GM12878 (cell line): ENCODE measurements at regions not wholly inside any gene's neighbourhood (a gene's known extent, or its start where the extent isn't known, plus 50 kb on each side); places are given as distances from the start of the nearest gene placed in this dataset.

Experiments used
- ATAC-seq: fragments of 200-7000 bp; cut with Tn5 transposase; 3 replicates; pipeline ENCODE4 v1.9.1; 2020; ENCODE audit warnings: mild to moderate bottlenecking, moderate library complexity
- BruUV-seq: library from RNA; stranded (reverse); fragments of 400-500 nt; replicated peaks from 2 replicates; lab custom pipeline; 2021; lab: Mats Ljungman, UMichigan
- CTCF ChIA-PET: fragments of 300-600 bp; sonication (Branson Sonifier 250); formaldehyde crosslinking; extraction: SDS; loops from one replicate; lab custom pipeline; 2021; ENCODE audit warnings: inconsistent platforms; lab: Yijun Ruan, JAX
- POLR2A ChIA-PET: fragments of 350-600 bp; formaldehyde crosslinking; extraction: SDS; loops from one replicate; lab custom pipeline; 2021; ENCODE audit warnings: inconsistent platforms; lab: Charles Lee
- RAD21 ChIA-PET: fragments of 300-600 bp; sonication (Branson Sonifier 250); formaldehyde crosslinking; loops from one replicate; lab custom pipeline; 2023; ENCODE audit warnings: antibody characterized with exemption; ENCODE audit not compliant: unreplicated experiment; lab: Charles Lee
- SMC1A ChIA-PET: fragments of 300-600 bp; sonication (Branson Sonifier 250); formaldehyde crosslinking; loops from one replicate; lab custom pipeline; 2023; ENCODE audit not compliant: unreplicated experiment, uncharacterized antibody; lab: Charles Lee
- DNase-seq: peaks from one replicate; pipeline ENCODE4 v3.0.0-alpha.2; 2011; ENCODE audit warnings: low read depth, low spot score
- FAIRE-seq: peaks from 3 replicates; lab custom pipeline; 2011; peaks lifted over from hg19 to GRCh38; lab: Jason Lieb, UNC
- H2AFZ ChIP-seq: 2 replicates; pipeline ENCODE4 v1.6.0; 2011; ENCODE audit warnings: low read depth, low read length, control low read depth; ENCODE audit not compliant: control insufficient read depth
- H3K27ac ChIP-seq: 2 replicates; pipeline ENCODE4 v1.5.1; 2011; ENCODE audit warnings: control low read depth; ENCODE audit not compliant: control insufficient read depth, insufficient read depth
- H3K27me3 ChIP-seq, 2 experiments: replicated peaks in 1 of 2; 2 replicates each; pipeline versions ENCODE4 v1.6.0 to v1.6.1; 2011; ENCODE audit warnings: low read length in 1 of 2; ENCODE audit not compliant: control insufficient read depth in 2 of 2, insufficient read depth in 2 of 2
- H3K36me3 ChIP-seq, 2 experiments: 2 replicates each; pipeline ENCODE4 v1.5.1; 2011; ENCODE audit warnings: low read length in 1 of 2; ENCODE audit not compliant: control insufficient read depth in 2 of 2, insufficient read depth in 2 of 2
- H3K4me1 ChIP-seq: 2 replicates; pipeline ENCODE4 v1.6.1; 2011; ENCODE audit warnings: mild to moderate bottlenecking, low read length, moderate library complexity, mixed read lengths; ENCODE audit not compliant: control insufficient read depth, insufficient read depth
- H3K4me2 ChIP-seq: 2 replicates; pipeline ENCODE4 v1.6.0; 2011; ENCODE audit warnings: control low read depth; ENCODE audit not compliant: control insufficient read depth, insufficient read depth
- H3K4me3 ChIP-seq: fragments of 200-600 bp; sonication (generic); 2 replicates; pipeline ENCODE4 v1.5.1; 2016
- H3K79me2 ChIP-seq: 2 replicates; pipeline ENCODE4 v1.6.0; 2011; ENCODE audit warnings: low read length; ENCODE audit not compliant: control insufficient read depth, insufficient read depth
- H3K9ac ChIP-seq: 2 replicates; pipeline ENCODE4 v1.8.0; 2011; ENCODE audit warnings: low read length, control low read depth, mixed read lengths; ENCODE audit not compliant: control insufficient read depth, insufficient read depth
- H3K9me3 ChIP-seq: replicated peaks from 3 replicates; pipeline ENCODE4 v1.5.1; 2011; ENCODE audit warnings: mild to moderate bottlenecking, low read length; ENCODE audit not compliant: control insufficient read depth, insufficient read depth
- H4K20me1 ChIP-seq: 2 replicates; pipeline ENCODE4 v1.6.0; 2011; ENCODE audit not compliant: control insufficient read depth, insufficient read depth
- EP300 ChIP-seq, 2 experiments: fragments of 150-350 bp in 1 of 2; IDR thresholded peaks; 2 replicates each; pipeline ENCODE4 v1.6.1; 2011 to 2012; ENCODE audit warnings: low read depth in 2 of 2, low read length in 2 of 2, borderline replicate concordance in 1 of 2, improper control_type of control experiment in 1 of 2, inconsistent platforms in 1 of 2; ENCODE audit not compliant: control insufficient read depth in 1 of 2
- HDGF ChIP-seq: fragments of 450-650 bp; IDR thresholded peaks from 2 replicates; pipeline ENCODE4 v1.6.1; 2016; ENCODE audit warnings: antibody characterized with exemption
- NR2F1 ChIP-seq: fragments of 450-650 bp; conservative IDR thresholded peaks from 2 replicates; pipeline ENCODE4 v1.6.1; 2017; ENCODE audit warnings: mild to moderate bottlenecking
- TBL1XR1 ChIP-seq: IDR thresholded peaks from 2 replicates; pipeline ENCODE4 v1.6.1; 2012; ENCODE audit warnings: low read depth, low read length, improper control_type of control experiment
- WRNIP1 ChIP-seq: IDR thresholded peaks from 2 replicates; pipeline ENCODE4 v1.6.1; 2011; ENCODE audit warnings: low read depth, low read length, improper control_type of control experiment, borderline replicate concordance
- ZBTB4 ChIP-seq: fragments of 450-650 bp; formaldehyde crosslinking; IDR thresholded peaks from 2 replicates; pipeline ENCODE4 v1.4.0; 2022; ENCODE audit warnings: mild to moderate bottlenecking, moderate library complexity
- WGBS: methylation state at CpG from one replicate; pipeline ENCODE4 v1.1.6; 2016; ENCODE audit warnings: low lambda C conversion rate; ENCODE audit not compliant: insufficient replicate concordance, insufficient coverage; ENCODE audit errors: missing lambda C conversion rate; 5-methylcytosine and 5-hydroxymethylcytosine counted together
- in situ Hi-C: fragments of 300-500 bp; cut with MboI; formaldehyde crosslinking; loops from 9 replicates; pipeline ENCODE4 v1.14.3; 2018; ENCODE audit warnings: mixed read lengths
- intact Hi-C: fragments of 100-400 bp; cut with micrococcal nuclease; formaldehyde crosslinking; loops from one replicate; pipeline ENCODE4 v1.14.2; 2022; ENCODE audit not compliant: unreplicated experiment
- TF ChIP-seq, protein P1 (sequence below): IDR thresholded peaks from 2 replicates; pipeline ENCODE4 v1.6.1; 2011; ENCODE audit warnings: borderline replicate concordance, low read depth, mild to moderate bottlenecking, moderate library complexity, low read length; ENCODE audit not compliant: insufficient read depth, poor library complexity, severe bottlenecking

DNA sequence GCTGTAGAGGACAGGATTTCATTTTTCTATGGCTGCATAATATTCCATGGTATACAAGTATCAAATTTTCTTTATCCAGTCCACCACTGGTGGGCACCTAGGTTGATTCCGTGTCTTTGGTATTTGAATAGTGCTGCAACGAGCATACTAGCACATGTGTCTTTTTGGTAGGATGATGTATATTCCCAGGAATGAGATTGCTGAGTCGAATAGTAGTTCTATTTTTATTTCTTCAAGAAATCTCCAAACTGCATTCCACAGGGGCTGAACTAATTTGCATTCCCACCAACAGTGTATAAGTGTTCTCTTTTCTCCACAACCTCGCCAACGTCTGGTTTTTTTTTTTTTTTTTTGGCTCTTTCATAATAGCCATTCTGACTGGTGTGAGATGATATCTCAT lies 550.0 kb downstream of the REEP3 start:
- no peak overlapping the region for H3K4me3 ChIP-seq
- ChIA-PET SMC1A (no interaction called here), POLR2A (interaction anchor here (0.7 kb wide), 1 partner anchor 200 kb away, joined by 4 read pairs; no protein-coding TSS in a partner anchor), CTCF (no interaction called here), RAD21 (no interaction called here)
- H3K27me3 ChIP-seq, result no peaks in the 10 kb centered on the region
- intact Hi-C loops, result no loop called here
- no peak overlapping the region for H3K4me2 ChIP-seq
- no peaks in the 10 kb centered on the region for H4K20me1 ChIP-seq
- TF ChIP-seq TBL1XR1 (no peak), HDGF (no peak), EP300 (IDR thresholded peaks at IDR 0.05; ENCODE audit: borderline replicate concordance in 1 of 2, control insufficient read depth in 1 of 2, low read depth in 2 of 2, low read length in 2 of 2) (no peak), NR2F1 (no peak), WRNIP1 (no peak), ZBTB4 (no peak)
- TF ChIP-seq, protein P1, sequence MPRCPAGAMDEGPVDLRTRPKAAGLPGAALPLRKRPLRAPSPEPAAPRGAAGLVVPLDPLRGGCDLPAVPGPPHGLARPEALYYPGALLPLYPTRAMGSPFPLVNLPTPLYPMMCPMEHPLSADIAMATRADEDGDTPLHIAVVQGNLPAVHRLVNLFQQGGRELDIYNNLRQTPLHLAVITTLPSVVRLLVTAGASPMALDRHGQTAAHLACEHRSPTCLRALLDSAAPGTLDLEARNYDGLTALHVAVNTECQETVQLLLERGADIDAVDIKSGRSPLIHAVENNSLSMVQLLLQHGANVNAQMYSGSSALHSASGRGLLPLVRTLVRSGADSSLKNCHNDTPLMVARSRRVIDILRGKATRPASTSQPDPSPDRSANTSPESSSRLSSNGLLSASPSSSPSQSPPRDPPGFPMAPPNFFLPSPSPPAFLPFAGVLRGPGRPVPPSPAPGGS, result no peak
- no TSS peak for BruUV-seq
- in situ Hi-C loops, result no loop called here
- ATAC-seq (no peak), DNase-seq (no peak), FAIRE-seq (no peak)
- no peaks in the 10 kb centered on the region for H3K9me3 ChIP-seq
- no peaks in the 10 kb centered on the region for H3K79me2 ChIP-seq
- no peak overlapping the region for H2AFZ ChIP-seq
- H3K9ac ChIP-seq, result no peak overlapping the region
- H3K36me3 ChIP-seq, result no peaks in the 10 kb centered on the region
- no peaks in the 10 kb centered on the region for H3K4me1 ChIP-seq
- WGBS, result 19% methylated on average over 5 of the region's 5 CpGs
- no peak overlapping the region for H3K27ac ChIP-seq
